OCI-LY3 (cell line): ENCODE measurements at regions not wholly inside any gene's neighbourhood (a gene's known extent, or its start where the extent isn't known, plus 50 kb on each side); places are given as distances from the start of the nearest gene placed in this dataset.
"Not testable (repeated sequence)": the region's sequence is repeated elsewhere in the genome, so short reads cannot be mapped to it uniquely, and the experiment has no call there.

Experiments
- H2AFZ ChIP-seq: fragments of 200-600, 300-600 bp; shearing (Covaris generic); 2 replicates; pipeline ENCODE4 v1.6.0; 2014; ENCODE audit warnings: antibody characterized with exemption, low read depth, low read length
- H3K27ac ChIP-seq: fragments of 200-600, 300-600 bp; sonication (generic); 2 replicates; pipeline ENCODE4 v1.5.1; 2014; ENCODE audit warnings: mild to moderate bottlenecking, low read length, moderate library complexity, mixed read lengths
- H3K27me3 ChIP-seq: fragments of 200-600, 300-600 bp; sonication (generic); 2 replicates; pipeline ENCODE4 v1.6.1; 2014; ENCODE audit warnings: low read depth, low read length, mixed read lengths
- H3K36me3 ChIP-seq: fragments of 200-600, 300-600 bp; sonication (generic); replicated peaks from 2 replicates; pipeline ENCODE3; 2014; ENCODE audit warnings: low read depth, low read length, mixed read lengths
- H3K4me1 ChIP-seq: fragments of 300-600, 200-600 bp; sonication (generic); 2 replicates; pipeline ENCODE4 v1.6.1; 2014; ENCODE audit warnings: low read length, mixed read lengths
- H3K4me2 ChIP-seq: fragments of 200-600, 300-600 bp; sonication (generic); 2 replicates; pipeline ENCODE4 v1.6.1; 2014; ENCODE audit warnings: low read length, mixed read lengths
- H3K4me3 ChIP-seq: fragments of 300-600, 200-600 bp; sonication (generic); 2 replicates; pipeline ENCODE4 v1.5.1; 2014; ENCODE audit warnings: antibody characterized with exemption, mild to moderate bottlenecking, low read length, moderate library complexity
- H3K79me2 ChIP-seq: fragments of 300-600, 200-600 bp; shearing (Covaris generic); 2 replicates; pipeline ENCODE4 v1.6.1; 2014; ENCODE audit warnings: mild to moderate bottlenecking, low read length, mixed read lengths
- H3K9ac ChIP-seq: fragments of 300-600, 200-600 bp; shearing (Covaris generic); 2 replicates; pipeline ENCODE4 v1.6.0; 2014; ENCODE audit warnings: mild to moderate bottlenecking, low read length, moderate library complexity
- H3K9me3 ChIP-seq: fragments of 200-600, 300-600 bp; shearing (Covaris generic); 2 replicates; pipeline ENCODE4 v1.6.1; 2014; ENCODE audit warnings: low read length, mixed read lengths; ENCODE audit not compliant: insufficient read depth
- H4K20me1 ChIP-seq: fragments of 200-600, 300-600 bp; sonication (generic); 2 replicates; pipeline ENCODE4 v1.6.1; 2016; ENCODE audit warnings: low read length, mixed read lengths; ENCODE audit not compliant: insufficient read depth
- TF ChIP-seq, protein P1 (sequence below): fragments of 200-600, 300-600 bp; sonication (generic); IDR thresholded peaks from 2 replicates; pipeline ENCODE4 v1.5.1; 2014; ENCODE audit warnings: antibody characterized with exemption, low read length, low read depth

DNA sequence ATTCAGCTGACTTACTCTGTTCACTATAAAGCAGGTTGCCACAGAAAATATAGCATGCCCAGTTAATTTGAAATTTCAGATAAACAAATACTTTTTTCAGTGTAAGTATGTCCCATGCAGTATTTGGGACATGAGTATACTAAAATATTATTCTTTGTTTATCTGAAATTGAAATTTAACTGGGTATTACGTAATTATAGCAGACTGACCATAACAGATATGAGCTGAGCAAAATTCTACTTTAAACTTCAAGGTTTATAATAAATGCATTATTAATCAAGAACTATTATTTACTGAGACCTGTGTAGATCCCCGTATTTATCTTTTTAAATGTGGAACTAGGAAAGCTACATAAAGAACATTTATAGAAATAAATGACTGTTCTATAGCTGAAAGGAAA lies 2898.2 kb upstream of the OR11H1 start:
- not testable (repeated sequence) for H3K27ac ChIP-seq, H3K4me1 ChIP-seq, H3K4me2 ChIP-seq, H3K27me3 ChIP-seq, H3K36me3 ChIP-seq, H3K9ac ChIP-seq, H3K4me3 ChIP-seq, H4K20me1 ChIP-seq, H3K79me2 ChIP-seq, H2AFZ ChIP-seq, H3K9me3 ChIP-seq

DNA sequence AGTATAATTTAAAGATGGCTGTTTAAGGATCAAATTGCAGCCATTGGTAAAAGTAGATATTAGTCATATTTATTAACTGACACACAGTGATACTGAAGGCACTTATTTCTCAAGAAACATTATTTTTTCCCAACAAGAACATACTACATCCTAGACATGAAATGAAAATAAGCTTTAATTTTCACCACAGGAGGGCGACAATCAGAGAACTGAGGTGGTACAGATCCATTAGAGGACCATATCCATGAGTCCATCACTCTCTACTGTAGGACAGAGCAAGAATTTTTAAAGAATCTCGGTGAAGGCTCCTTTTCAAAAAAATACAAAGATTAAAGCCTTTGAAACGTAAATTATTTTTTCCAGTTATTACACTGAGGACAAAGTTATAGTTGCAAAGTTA lies 2897.0 kb upstream of the OR11H1 start:
- H3K79me2 ChIP-seq, H3K9ac ChIP-seq, H3K36me3 ChIP-seq, H3K27me3 ChIP-seq, H4K20me1 ChIP-seq, H3K4me1 ChIP-seq, H3K27ac ChIP-seq, H3K4me2 ChIP-seq, H3K9me3 ChIP-seq, H3K4me3 ChIP-seq, H2AFZ ChIP-seq: not testable (repeated sequence)
- TF ChIP-seq, protein P1, sequence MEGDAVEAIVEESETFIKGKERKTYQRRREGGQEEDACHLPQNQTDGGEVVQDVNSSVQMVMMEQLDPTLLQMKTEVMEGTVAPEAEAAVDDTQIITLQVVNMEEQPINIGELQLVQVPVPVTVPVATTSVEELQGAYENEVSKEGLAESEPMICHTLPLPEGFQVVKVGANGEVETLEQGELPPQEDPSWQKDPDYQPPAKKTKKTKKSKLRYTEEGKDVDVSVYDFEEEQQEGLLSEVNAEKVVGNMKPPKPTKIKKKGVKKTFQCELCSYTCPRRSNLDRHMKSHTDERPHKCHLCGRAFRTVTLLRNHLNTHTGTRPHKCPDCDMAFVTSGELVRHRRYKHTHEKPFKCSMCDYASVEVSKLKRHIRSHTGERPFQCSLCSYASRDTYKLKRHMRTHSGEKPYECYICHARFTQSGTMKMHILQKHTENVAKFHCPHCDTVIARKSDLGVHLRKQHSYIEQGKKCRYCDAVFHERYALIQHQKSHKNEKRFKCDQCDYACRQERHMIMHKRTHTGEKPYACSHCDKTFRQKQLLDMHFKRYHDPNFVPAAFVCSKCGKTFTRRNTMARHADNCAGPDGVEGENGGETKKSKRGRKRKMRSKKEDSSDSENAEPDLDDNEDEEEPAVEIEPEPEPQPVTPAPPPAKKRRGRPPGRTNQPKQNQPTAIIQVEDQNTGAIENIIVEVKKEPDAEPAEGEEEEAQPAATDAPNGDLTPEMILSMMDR = peak; percentile 28; the same call in 1 of the 2 replicates

DNA sequence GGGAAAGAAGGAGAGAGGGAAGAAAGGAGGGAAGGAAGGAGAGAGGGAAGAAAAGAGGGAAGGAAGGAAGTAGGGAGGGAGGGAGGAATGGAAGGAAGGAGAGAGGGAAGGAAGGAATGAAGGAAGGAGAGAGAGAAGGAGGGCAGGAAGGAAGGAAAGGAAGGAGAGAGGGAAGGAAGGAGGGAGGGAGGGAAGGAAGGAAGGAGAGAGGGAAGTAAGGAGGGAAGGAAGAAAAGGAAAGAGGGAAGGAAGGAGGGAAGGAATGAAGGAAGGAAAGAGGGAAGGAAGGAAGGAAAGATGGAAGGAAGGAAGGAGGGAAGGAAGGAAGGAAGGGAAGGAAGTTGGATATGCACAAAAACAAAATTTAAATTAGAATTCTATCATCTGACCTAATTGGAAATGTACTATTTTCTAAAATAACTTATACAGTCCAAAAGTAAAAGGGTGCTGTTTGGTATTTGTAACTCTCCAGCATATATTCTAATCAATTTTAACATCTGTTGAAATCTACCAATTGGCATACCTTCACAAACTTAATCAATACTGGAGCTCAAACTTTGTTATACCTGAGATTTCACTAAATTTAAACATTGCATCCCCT lies 2890.3 kb upstream of the OR11H1 start:
- H3K4me2 ChIP-seq, H3K9me3 ChIP-seq, H3K36me3 ChIP-seq, H3K27ac ChIP-seq, H2AFZ ChIP-seq, H3K27me3 ChIP-seq, H4K20me1 ChIP-seq, H3K79me2 ChIP-seq, H3K4me1 ChIP-seq, H3K4me3 ChIP-seq, H3K9ac ChIP-seq: not testable (repeated sequence)

DNA sequence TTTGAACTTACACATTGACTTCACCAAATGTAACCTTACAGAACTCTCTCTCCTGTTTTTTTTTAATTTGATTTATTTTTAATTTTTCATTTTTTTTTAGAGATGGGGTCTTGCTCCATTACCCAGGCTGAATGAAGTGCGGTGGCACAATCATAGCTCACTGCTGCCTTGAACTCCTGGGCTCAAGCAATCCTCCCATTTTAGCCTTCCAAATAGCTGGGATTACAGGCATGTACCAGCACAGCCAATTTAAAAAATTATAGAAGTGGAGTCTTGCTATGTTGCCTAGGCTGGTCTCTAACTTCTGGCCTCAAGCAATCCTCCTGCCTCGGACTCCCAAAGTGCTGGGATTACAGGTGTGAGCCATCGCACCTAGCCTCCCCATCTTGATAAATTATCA lies 2889.7 kb upstream of the OR11H1 start:
- H3K27me3 ChIP-seq, H3K4me2 ChIP-seq, H3K36me3 ChIP-seq, H2AFZ ChIP-seq, H4K20me1 ChIP-seq, H3K4me3 ChIP-seq, H3K27ac ChIP-seq, H3K4me1 ChIP-seq, H3K9ac ChIP-seq, H3K79me2 ChIP-seq, H3K9me3 ChIP-seq: not testable (repeated sequence)
